WI38 (cell line): ENCODE measurements at regions not wholly inside any gene's neighbourhood (a gene's known extent, or its start where the extent isn't known, plus 50 kb on each side); places are given as distances from the start of the nearest gene placed in this dataset.
"Not testable (repeated sequence)": the region's sequence is repeated elsewhere in the genome, so short reads cannot be mapped to it uniquely, and the experiment has no call there.

Experiments used
- H3K4me3 ChIP-seq: 2 replicates; pipeline ENCODE4 v1.5.1; 2011; ENCODE audit warnings: low read depth, mild to moderate bottlenecking, control low read depth, low read length
- CTCF ChIP-seq: IDR thresholded peaks from 2 replicates; pipeline ENCODE4 v1.5.1; 2012; ENCODE audit warnings: low read depth, mild to moderate bottlenecking, control low read depth, low read length

GRCh38 chr10:9160275-9160674, 1105.8 kb downstream of the GATA3 start:
- H3K4me3 ChIP-seq, result no peak overlapping the region
- TF ChIP-seq CTCF, result no peak

DNA sequence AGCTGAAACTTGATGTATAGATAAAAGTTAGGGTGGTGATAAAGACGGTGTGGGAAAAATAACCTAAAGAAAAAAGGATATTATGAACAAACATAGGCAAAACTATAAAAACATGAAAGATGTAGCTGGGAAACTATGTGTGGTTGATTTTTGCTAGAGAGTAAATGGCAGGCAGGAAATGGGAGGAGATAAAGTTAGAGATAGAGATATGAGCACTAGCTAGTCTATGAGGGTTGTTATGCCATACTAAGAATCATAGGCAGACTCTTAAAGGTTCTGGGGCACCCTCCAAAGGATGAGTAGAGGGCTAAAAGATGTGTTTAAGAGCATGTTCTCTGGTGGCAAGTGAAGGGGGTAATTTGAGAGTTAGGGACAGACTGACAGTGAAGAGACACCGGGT, 1109.2 kb downstream of the GATA3 start:
- no peak overlapping the region for H3K4me3 ChIP-seq
- no peak for TF ChIP-seq CTCF

DNA sequence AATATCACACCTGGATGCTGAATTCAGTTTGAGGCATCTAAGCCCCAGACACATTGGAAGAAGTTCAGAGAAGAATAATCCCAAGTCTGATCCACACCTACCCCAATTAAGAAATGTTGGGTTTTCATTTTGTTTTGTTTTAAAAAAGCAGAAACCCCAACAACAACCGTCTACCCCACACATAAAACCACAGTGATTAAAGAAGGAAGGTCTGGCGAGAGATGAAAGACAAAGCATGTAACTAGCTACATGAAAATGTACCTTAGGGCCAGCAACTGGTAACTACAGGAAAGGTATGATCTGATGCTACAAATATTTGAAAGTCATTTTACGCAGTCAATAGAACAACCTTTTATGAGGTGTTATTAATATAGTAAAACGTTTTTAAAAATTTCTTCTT, 1112.3 kb downstream of the GATA3 start:
- no peak for TF ChIP-seq CTCF

GRCh38 chr10:9172276-9172675, 1117.8 kb downstream of the GATA3 start:
- no peak for TF ChIP-seq CTCF
- H3K4me3 ChIP-seq, result no peak overlapping the region

More for the DNA sequence above, 1112.3 kb downstream of the GATA3 start:
- H3K4me3 ChIP-seq, result no peak overlapping the region

GRCh38 chr10:9175200-9175599, 1120.7 kb downstream of the GATA3 start:
- TF ChIP-seq CTCF, result no peak
- H3K4me3 ChIP-seq, result no peak overlapping the region

GRCh38 chr10:9183197-9183880, 1128.9 kb downstream of the GATA3 start:
- H3K4me3 ChIP-seq, result not testable (repeated sequence)

DNA sequence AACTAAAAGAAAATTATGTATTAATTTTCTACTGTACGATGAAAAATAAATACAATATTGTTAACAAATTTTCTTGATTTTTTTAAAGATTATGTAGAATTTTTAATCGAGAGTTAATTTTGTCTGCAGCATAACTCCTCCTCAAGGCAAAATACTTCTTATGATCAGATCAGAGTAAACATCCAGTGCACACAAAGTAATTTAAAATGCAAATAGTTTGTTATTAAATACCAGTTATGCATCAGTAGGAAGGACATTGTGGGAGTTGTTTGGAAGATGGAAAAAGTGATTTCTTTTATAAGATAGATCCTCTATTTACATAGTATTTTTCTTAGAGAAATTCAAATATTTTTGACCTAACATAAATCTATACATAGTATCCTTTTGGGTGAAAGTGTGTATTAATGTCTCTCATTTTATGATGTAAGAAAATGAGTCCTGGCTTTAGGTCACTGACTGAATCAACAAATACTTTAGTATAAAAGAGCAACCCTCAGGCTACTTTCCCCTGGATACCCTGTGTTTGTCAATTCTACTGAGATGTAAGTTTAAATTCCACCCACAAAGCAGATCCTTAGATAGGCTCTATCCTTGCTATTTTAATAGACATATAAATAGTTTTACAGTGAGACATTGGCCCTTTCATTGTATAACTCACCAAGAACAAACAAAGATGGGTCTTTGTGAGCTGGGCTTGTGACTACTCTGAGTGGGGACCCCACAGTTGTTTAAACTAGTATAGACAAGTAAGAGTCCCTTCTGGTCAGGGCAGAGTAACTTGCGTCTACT, 1133.7 kb downstream of the GATA3 start:
- H3K4me3 ChIP-seq, result no peak overlapping the region
- TF ChIP-seq CTCF, result no peak
